ENCODE measurements at regions not wholly inside any gene's neighbourhood (a gene's known extent, or its start where the extent isn't known, plus 50 kb on each side); places are given as distances from the start of the nearest gene placed in this dataset.

DNA sequence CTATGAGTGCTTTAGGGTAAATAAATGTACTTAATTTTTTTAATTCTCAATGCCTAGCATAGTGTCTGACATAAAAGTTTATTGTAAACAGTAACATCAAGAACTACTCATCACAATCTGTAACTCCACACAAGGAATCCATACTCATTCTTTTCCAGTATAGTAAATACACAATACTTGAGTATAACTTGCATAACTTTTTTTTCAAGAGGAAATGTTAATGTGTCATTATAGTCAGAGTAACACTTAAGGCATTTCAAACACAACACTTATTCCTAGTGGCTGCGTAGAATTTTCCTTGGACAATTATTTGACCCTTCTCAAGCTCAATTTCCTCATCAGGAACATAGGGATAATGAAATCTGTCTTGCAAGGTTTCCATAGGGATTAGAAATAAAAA, 584.3 kb downstream of the CAAP1 start:
- TF ChIP-seq EZH2 (IDR thresholded peaks at IDR 0.05; ENCODE audit: insufficient read depth, poor library complexity, severe bottlenecking) = no peak
- no peak for TF ChIP-seq EZH2phosphoT487 (IDR thresholded peaks at IDR 0.05; ENCODE audit: insufficient read depth, low read depth)
